NCI-H345 (cell line): ENCODE measurements at regions not wholly inside any gene's neighbourhood (a gene's known extent, or its start where the extent isn't known, plus 50 kb on each side); places are given as distances from the start of the nearest gene placed in this dataset.
"Not testable (repeated sequence)": the region's sequence is repeated elsewhere in the genome, so short reads cannot be mapped to it uniquely, and the experiment has no call there.

Experiments
- DNase-seq: peaks from one replicate; lab custom pipeline; 2025; lab: John Stamatoyannopoulos, UW

DNA sequence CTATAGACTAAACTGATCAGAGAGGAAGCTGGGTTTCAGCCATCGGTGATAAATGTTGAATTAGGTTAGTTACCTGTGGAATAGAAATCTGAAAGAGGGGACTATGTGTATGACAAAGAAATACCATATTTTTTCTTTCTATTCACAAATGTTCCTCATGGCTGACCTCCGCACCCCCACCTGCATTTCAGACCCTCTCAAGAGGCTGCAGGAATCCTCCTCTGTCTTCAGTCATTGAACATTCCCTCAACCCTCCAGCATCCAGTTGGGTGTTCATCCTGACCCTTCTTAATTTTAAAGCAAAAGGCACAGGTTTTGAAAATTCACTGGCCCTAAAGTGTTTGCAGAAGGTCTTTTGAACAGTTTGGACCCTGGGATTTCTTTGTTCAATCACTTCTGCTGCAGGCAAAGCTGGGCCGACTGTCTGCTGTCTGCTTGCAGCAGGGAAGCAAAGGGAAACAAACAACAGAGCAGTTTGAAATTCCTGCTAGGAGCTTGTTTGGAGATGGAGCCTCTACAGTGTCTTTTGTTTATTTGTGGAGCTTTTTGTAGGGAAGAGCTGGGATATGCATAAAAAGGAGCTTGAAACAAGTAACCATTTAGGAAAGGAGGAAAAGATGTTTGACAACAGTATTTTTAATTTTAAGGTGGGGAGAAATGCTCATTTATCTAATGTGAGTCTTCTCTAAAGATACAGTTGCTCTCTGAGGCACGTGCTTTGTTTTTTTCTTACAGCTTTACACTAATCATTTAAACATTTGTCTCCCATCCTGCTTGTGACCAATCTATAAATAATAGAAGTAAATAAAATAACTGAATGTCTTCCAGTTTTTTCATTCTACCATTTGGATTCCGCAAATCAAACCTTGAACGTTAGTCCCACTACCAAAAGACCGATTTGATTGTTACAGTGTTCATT lies 213.3 kb upstream of the MMADHC start:
- DNase-seq, result peak; percentile 17

DNA sequence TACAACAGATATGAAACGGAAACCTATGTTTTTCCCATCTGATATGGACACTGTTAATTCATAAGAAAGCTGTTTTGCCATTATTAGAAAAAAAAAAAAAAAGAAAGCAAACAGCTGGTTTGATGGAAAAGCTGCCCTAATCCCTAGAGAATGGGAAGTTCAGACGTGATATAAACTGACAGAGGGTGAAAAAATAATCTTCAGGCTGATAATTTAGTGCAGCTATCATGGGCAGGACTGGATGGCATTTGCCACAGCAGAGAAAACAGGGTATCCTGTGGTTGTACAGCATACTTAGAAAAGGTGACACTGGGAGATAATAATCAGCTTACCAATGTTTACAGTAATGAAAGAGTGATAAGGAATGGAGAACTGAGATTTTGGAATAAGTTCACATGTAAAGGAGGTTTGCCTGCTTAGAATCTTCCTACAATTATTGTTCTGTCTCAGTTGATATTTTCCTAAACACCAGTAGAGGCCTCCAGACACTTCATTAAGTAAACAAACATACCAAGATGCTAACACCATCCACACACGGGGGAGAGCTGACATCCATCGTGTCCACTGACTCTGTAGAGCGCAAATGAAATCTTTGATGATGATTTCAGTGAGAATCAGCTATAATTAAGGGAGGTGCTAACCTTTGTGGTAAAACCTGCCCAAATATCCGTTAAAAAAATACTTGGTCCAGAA lies 211.6 kb upstream of the MMADHC start:
- peak; percentile 33 for DNase-seq

DNA sequence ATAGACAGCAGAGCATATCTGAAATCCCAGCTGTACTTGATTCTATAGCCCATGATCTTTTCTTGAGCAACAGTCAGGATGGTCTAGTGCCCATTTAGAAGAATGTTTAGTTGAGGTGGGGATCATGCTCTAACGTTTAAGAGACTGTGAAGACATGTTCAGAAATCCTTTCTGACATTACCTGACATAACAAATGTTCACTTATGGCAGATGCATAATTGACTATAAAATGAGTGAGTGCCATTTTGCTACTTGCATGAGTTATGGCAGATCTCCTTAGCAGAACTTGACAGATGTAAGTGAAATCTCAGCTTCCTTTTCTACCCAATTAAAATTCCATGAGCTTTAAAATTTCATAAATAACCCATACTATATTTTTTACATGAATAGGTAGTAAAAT lies 209.5 kb upstream of the MMADHC start:
- no peak for DNase-seq

DNA sequence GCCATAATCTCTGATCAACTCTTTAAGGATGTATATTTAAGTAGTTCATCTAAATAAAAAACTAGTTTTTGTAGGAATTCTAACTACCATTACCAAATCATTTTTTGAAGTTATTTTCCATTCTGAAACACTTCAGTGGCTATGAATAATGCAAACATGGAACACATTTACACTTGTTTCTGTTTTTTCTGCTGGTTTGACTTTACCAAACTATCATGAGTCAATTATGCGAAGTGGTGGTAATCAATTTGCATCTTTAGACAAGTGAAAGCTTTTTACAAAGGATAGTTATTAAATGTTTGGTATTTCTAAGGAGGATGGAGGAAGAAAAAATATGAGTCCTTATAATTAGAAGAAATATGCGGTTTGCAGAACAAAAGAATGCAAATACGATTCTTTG lies 202.0 kb upstream of the MMADHC start:
- no peak for DNase-seq

DNA sequence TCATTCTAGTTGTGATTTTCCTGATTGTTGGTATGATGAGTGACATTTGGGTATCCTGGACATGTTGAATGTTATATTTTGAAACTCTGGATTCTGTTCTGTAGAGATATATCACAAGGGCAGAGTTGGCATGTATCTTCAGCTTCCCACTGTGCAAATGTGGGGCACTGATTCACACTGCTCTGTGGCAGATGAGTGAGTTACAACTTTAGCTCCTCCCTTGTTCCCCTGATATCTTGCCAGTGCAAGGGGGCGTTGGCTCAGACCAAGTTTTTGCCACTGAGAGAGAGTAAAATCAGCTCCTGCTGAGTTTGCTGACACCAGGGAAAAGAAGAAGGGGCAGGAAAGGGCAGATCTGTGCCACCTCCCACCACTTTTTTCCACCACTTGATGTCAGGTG lies 199.6 kb upstream of the MMADHC start:
- DNase-seq, result no peak

DNA sequence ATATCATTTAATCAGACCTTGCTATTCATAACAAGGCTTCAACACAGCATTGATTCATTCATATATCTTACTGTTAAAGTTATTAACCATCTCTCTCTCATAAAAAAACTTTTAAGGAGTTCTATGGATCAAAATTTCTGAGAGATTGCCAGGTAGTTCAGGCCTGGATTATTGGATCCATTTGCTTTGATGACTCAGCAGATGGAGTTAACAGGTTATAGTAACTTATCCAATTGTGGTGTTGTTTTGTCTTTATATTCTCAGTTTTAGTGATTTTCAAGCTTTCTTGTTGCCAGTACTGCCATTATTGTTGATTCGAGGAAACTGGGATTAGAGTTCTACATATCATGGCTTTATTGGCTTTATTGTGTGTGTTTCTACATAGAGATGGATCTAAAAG lies 195.7 kb upstream of the MMADHC start:
- no peak for DNase-seq

DNA sequence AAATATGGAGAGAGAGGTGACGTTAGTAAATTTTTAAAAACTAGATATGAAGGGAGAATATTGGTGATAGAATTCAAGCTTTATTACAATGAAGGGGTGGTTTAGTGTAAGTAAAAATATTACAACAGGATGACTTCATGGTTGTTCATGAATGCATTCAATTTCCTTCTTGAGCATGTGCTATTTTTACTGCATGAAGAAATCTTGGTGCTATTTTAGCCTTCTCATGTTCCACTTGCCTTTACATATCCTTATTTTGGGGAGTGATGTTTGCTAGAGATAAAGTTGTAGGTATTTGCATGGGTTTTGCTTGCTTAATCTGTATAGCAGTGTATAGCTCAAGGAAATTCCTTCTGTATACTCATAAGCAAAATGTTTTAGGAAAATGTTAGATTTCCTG lies 195.0 kb upstream of the MMADHC start:
- no peak for DNase-seq

DNA sequence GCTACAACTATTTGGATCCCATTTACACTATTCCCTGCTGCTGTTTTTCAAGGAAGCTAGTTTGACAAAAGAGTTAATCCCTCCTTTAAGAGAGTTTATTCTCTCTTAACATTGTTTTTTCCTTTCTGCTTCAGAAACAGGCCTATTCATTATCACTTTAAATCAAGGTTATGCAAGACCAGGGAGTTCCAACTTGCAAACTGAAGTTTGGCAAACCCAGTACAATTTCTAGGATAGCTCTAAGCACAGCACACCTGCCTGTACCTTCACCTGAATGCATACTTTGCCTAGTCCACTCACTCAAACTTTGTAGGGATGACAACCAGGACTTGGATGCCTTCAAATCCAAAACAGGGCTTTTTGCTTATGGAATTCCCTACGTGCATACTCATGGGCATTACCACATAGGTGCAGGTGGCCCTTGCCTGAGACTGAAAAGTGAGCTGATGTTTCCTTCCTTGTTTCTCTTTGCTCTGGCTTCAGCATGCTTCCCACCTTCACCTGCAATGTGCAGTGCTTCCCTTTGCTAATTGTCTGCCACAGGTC lies 193.8 kb upstream of the MMADHC start:
- DNase-seq, result no peak

DNA sequence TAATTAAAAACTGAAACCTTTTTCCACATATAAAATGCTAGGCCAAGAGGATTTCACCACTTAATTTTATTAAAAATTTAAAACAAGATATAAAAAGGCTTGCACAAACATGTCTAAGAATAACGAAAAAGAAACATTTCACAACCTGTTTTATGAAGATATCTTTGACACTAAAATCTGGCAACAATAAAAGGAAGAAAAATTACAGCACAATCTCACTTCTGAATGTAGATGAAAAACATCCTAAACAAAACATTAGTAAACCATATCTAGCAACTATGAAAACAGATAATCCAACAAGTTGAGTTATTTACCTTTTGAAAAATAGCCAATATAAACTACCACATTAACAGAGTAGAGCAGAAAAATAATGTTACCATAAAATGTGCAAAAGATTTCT lies 185.4 kb upstream of the MMADHC start:
- DNase-seq, result no peak

DNA sequence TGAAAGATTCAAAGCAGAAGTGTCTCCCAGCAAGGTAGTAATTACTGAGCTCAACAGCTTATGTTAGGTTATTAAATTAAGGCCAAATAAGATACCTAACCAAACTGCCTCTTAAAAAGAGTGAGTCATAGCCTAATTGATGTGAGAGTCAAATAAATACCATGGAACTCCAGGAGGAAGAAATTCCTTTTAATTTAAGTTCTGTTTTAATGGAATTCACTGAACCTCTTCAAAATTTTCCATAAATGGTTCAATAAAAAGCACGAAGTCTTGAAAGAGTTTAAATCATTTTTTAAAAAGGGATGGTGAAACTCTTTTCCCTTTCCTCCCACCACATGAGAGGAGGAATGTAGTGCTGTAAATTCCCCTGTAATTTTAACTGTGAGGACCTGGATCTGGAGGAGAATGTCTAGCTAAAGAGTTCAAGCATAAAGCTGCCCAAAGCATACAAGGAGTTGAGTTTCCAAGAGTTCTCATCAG lies 180.8 kb upstream of the MMADHC start:
- DNase-seq, result peak; percentile 8

DNA sequence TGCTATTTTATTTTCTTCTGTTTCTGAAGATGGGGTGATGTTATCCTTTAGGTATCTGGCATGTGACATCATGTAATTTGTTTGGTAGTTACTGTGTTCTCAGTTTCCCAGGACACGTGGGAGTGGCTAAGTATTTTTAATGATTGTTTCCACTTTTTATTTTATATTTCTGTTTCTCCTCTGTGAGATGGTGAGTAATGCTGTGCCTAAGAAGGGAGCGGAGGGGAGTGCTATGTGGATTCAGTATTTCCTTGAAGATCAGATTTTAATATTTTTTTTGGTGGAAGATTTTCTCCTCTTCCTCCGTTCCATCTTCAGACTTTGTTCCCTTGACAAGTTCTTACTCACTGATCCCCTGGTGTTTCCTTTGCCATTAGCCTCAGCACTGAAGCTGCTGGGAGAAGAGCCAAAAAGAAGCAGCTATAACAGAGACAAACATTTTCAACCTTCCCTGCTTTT lies 180.0 kb upstream of the MMADHC start:
- no peak for DNase-seq

DNA sequence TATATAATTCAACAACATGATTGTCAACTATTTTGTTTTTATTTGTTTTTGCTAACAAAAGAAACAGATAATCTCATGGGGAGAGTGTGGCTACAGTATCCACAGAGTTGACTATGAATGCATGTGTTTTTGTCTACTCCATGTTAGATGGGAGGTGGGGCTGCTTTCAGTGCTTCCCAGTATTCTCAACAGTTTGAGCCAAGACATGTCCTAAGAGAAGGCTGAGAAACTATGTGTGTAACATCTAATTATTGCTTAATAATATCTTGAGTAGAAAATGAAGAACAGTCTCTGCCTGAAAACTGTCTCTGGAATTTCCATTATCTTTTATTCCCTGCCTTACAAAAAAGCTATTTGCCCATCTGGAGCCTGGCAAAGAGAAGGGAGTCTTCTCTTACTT lies 178.8 kb upstream of the MMADHC start:
- DNase-seq, result no peak

DNA sequence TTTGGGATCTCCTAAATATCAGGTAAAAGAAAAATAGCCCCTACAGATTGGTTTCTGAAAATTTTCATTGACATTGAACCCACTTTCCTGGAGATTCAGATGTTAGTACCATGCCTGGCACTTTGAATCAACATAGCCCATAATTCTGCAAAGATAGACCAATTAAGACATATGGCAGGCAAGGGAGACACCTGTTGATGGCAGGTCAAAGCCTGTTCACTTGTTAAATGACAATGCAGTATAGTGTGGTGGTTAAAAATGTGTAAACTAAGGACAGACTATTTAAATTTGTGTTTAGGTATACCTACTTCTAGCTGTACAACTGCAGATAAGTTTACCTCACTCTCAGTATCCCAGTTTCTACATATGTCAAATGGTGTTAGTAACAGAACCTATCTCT lies 178.1 kb upstream of the MMADHC start:
- no peak for DNase-seq

DNA sequence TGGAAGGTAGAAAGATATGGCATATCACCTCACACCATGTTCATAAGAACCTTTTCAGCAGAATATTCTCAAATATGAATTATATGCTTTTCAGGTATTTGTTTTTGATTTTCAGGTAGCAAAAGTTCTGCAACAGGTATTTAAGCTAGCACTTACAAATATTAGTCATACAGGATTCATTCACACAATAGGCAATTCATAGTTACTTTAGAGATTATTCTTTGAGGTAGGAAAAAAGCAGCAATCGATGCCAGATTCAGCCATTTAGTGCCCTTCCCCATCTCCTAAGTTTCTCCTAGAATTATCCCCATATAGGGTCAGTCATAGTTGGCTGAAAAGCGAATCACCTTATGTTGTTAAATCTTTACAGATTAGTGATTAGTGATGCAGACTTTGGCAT lies 177.4 kb upstream of the MMADHC start:
- no peak for DNase-seq

DNA sequence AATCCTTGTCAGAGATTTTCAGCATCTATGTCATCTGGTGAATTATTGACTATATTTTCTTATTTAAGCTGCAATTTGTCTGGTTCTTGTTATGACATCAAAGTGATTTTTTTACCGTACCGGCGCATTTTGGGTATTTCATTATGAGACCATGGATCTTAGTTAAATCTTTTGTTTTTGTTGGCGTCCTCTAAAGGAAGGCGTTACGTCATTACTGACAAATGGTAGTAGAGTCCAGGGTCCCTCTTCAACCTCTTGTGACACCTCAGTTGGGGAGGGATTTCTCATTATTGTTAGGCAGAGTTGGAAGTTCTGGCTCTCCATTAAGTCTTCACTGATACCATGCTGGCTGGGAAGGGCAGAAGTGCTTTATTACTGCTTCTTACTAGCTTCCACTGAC lies 175.8 kb upstream of the MMADHC start:
- no peak for DNase-seq

DNA sequence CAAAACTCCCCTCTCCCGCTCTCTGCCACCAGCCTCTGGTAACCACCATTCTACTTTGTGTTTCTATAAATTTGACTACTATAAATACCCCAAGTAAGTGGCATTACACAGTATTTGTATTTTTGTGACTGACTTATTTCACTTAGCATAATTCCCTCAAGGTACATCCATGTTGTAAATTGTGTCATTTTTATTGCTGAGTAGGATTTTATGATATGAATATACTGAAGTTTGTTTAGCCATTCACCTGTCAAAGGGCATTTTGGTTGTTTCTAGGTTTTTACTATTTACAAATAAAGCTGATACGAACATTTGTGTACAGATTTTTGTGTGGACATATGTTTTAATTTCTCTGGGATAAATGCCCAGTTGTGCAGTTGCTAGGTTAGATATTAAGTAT lies 174.0 kb upstream of the MMADHC start:
- no peak for DNase-seq

DNA sequence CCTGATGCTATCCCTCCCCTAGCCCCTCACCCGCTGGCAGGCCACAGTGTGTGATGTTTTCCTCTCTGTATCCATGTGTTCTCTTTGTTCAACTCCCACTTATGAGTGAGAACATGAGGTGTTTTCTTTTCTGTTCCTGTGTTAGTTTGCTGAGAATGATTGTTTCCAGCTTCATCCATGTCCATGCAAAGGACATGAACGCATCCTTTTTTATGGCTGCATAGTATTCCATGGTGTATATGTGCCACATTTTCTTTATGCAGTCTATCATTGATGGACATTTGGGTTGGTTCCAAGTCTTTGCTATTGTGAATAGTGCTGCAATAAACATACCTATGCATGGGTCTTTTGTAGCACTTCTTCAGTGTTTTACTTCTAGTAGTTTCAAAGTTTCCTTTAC lies 171.8 kb upstream of the MMADHC start:
- DNase-seq, result not testable (repeated sequence)

DNA sequence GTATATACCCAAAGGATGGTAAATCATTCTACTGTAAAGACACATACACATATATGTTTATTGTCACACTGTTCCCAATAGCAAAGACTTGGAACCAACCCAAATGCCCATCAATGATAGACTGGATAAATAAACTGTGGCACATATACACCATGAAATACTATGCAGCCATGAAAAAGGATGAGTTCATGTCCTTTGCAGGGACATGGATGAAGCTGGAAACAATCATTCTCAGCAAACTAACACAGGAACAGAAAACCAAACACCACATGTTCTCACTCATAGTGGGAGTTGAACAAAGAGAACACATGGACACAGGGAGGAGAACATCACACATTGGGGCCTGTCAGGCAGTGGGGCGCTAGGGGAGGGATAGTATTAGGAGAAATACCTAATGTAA lies 167.1 kb upstream of the MMADHC start:
- not testable (repeated sequence) for DNase-seq

DNA sequence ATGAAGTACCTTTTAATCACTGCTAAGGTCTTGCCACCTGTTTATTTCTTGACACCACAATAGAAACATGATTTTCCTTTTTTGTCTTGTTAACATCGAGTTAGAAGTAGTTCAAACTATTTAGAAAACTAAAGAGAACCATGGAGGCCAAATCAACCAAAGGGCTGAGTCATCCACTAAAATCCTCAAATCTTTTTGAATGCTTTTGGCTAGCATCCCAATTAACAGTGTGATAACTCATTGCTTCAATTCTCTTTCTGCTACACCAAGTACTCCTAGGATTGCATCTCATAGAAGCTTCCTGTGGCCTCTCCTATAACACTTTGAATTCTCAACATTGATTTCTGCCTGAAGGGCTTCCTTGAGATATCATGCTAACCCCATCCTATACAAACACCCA lies 159.9 kb upstream of the MMADHC start:
- no peak for DNase-seq

DNA sequence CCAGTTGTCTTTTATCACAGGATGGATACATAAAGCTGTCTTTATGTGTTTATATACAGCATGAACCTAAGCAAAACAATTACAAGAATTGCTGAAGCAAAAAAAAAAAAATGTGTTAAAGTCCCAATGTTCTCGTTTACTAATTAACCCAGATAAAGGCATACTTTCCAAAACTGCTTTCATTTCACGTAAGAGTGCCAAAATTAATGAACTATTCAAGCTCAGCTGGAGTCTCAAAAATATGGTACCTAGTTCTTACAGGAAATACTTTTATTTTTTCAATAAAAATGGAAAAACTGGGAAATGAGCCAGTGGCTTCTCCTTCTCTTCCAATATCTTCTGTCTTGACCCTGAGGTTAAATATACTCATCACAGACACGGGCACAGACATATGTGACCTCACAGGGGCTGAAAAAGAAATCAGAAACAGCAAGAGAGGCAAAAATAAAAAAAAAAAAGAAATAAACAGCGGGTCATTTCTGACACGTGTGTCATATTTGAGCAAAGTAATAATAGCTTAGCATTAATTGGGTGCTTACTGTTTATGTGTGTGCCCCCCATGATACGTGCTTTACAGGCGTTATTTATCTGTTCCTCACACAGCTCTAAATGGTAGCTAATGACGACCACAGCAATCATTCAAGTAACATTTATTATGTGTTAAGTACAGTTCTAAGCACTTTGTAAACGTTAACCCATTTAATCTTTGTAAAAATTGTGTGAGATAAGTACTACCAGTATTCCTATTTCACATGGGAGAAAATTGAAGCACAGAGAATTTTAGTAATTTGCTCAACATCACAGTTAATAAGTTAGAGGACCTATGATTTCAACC lies 158.0 kb upstream of the MMADHC start:
- DNase-seq, result no peak

DNA sequence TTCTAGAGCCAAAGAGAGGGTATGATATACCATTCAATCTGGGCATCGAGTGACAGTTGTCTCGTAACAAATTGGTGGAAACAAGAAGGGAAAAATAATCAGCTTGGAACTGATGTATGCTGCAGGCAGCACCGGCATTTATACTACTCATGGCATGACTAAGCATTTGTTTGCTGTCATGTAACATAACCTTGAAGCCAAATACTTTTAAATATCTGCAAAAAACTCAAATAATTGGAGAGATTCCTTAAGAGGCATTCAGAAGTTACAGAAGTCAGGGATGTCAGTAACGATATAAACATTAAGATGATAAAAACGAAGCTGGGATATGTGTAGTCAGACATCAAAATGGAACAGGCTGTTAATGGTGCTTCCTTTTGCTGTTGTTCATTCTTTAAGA lies 157.3 kb upstream of the MMADHC start:
- no peak for DNase-seq

DNA sequence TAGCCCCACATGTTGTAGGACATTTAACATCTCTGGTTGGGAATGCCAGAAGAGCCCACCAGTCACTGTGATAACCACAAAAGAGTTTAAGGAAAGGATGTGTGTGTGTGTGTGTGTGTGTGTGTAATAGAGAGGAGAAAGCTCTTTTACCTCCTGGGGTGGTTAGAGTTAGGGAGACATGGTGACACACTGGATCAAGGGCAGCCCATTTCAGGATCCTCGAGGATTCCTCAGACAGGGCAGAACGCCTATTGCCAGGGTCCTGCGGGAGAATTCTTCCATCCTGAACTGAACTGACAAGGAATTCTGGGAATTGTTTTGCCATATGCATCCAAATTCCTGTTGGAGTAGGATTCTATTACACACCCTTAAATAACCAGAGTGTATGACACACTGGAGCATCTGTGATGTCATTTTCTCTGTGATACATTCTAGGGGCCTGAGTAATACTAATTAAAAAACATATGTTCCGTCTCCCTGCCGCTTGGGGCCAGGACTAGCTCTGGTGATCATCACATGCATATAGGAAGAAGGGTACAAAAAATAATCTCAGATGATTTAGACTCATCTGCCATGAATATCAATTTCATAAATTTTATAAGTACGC lies 156.4 kb upstream of the MMADHC start:
- no peak for DNase-seq
